ENCODE measurements at regions not wholly inside any gene's neighbourhood (a gene's known extent, or its start where the extent isn't known, plus 50 kb on each side); places are given as distances from the start of the nearest gene placed in this dataset.

GRCh38 chrY:9259368-9259767 lies 77.9 kb upstream of the TSPY4 start:
- DNase-seq (ENCODE audit: low spot score) (no peak), FAIRE-seq (no peak), ATAC-seq (no peak)
- Histone ChIP-seq H3K9me3 (ENCODE audit: low read length) (no peaks in the 10 kb centered on the region), H3K79me2 (ENCODE audit: insufficient read depth, low read length) (no peaks in the 10 kb centered on the region), H3K9ac (ENCODE audit: insufficient read depth, low read depth, low read length) (no peak overlapping the region), H3K27me3 (ENCODE audit: control insufficient read depth in 1 of 2, insufficient read depth in 2 of 2, low read length in 2 of 2) (no peaks in the 10 kb centered on the region), H3K4me1 (ENCODE audit: insufficient read depth, low read length) (no peaks in the 10 kb centered on the region), H3K36me3 (replicated peaks in 1 of 2; ENCODE audit: control insufficient read depth in 1 of 2, insufficient read depth in 2 of 2, low read length in 2 of 2) (no peaks in the 10 kb centered on the region), H2AFZ (ENCODE audit: low read length) (no peak overlapping the region), H4K20me1 (ENCODE audit: insufficient read depth, low read length) (no peaks in the 10 kb centered on the region), H3K4me2 (ENCODE audit: low read depth, low read length) (no peak overlapping the region), H3K27ac (ENCODE audit: extremely low read length, insufficient read depth, low read length) (no peak overlapping the region), H3K4me3 (replicated peaks in 1 of 3; ENCODE audit: insufficient read depth in 1 of 3, low read depth in 2 of 3, low read length in 3 of 3) (no peak overlapping the region)
- CTCF ChIA-PET (ENCODE audit: low intra/inter-chr PET ratio, low total read pairs) = no interaction called here
- intact Hi-C loops (cut with micrococcal nuclease; ENCODE audit: unreplicated experiment) = no loop called here
- TF ChIP-seq ZFP36L1 (CRISPR knock-in tag; IDR thresholded peaks at IDR 0.05) (no peak), ZBTB14 (CRISPR knock-in tag; IDR thresholded peaks at IDR 0.05) (no peak), BCL6 (CRISPR knock-in tag; IDR thresholded peaks at IDR 0.05) (no peak), ZIK1 (CRISPR knock-in tag; IDR thresholded peaks at IDR 0.05; ENCODE audit: borderline replicate concordance, low read depth) (no peak), RNF219 (CRISPR knock-in tag; IDR thresholded peaks at IDR 0.05) (no peak), ZMAT5 (CRISPR knock-in tag; IDR thresholded peaks at IDR 0.05; ENCODE audit: borderline replicate concordance, low read depth) (no peak), RELA (CRISPR knock-in tag; IDR thresholded peaks at IDR 0.05) (no peak), TEAD3 (CRISPR knock-in tag; optimal IDR thresholded peaks at IDR 0.05; ENCODE audit: borderline replicate concordance) (no peak), RBM39 (IDR thresholded peaks at IDR 0.05; ENCODE audit: low read depth, low read length, poor library complexity, severe bottlenecking) (no peak), BCL3 (CRISPR knock-in tag; IDR thresholded peaks at IDR 0.05) (no peak), ZNF282 (IDR thresholded peaks at IDR 0.05; ENCODE audit: partially characterized antibody) (no peak)
- TF ChIP-seq, protein P1, sequence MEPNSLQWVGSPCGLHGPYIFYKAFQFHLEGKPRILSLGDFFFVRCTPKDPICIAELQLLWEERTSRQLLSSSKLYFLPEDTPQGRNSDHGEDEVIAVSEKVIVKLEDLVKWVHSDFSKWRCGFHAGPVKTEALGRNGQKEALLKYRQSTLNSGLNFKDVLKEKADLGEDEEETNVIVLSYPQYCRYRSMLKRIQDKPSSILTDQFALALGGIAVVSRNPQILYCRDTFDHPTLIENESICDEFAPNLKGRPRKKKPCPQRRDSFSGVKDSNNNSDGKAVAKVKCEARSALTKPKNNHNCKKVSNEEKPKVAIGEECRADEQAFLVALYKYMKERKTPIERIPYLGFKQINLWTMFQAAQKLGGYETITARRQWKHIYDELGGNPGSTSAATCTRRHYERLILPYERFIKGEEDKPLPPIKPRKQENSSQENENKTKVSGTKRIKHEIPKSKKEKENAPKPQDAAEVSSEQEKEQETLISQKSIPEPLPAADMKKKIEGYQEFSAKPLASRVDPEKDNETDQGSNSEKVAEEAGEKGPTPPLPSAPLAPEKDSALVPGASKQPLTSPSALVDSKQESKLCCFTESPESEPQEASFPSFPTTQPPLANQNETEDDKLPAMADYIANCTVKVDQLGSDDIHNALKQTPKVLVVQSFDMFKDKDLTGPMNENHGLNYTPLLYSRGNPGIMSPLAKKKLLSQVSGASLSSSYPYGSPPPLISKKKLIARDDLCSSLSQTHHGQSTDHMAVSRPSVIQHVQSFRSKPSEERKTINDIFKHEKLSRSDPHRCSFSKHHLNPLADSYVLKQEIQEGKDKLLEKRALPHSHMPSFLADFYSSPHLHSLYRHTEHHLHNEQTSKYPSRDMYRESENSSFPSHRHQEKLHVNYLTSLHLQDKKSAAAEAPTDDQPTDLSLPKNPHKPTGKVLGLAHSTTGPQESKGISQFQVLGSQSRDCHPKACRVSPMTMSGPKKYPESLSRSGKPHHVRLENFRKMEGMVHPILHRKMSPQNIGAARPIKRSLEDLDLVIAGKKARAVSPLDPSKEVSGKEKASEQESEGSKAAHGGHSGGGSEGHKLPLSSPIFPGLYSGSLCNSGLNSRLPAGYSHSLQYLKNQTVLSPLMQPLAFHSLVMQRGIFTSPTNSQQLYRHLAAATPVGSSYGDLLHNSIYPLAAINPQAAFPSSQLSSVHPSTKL (CRISPR knock-in tag; IDR thresholded peaks at IDR 0.05) = no peak
- no TSS peak for BruUV-seq (replicated peaks)
- in situ Hi-C loops (cut with HindIII; ENCODE audit: extremely low pct_ligation_motif_present, low pct_unique_long_range_greater_than_20kb) = no loop called here
- no CpG with 5 or more reads among the region's 1 CpG for WGBS (ENCODE audit: low lambda C conversion rate)
- POLR2A ChIA-PET = no interaction called here

Measured in HepG2 (cell line).